NCI-H2107 (cell line): ENCODE measurements at regions not wholly inside any gene's neighbourhood (a gene's known extent, or its start where the extent isn't known, plus 50 kb on each side); places are given as distances from the start of the nearest gene placed in this dataset.

Experiments
- DNase-seq: peaks from one replicate; lab custom pipeline; 2025; lab: John Stamatoyannopoulos, UW

GRCh38 chr7:16137944-16138343 is 283.4 kb downstream of the CRPPA start:
- no peak for DNase-seq

GRCh38 chr7:16136896-16137295 is 284.4 kb downstream of the CRPPA start:
- no peak for DNase-seq

GRCh38 chr7:16135658-16136057 is 285.7 kb downstream of the CRPPA start:
- DNase-seq: no peak

- no peak for DNase-seq
Measured at GRCh38 chr7:16130111-16131110, 290.9 kb downstream of the CRPPA start.

- DNase-seq: peak; percentile 26
Measured at GRCh38 chr7:16129431-16130110, 291.8 kb downstream of the CRPPA start.

- DNase-seq: no peak
Measured at GRCh38 chr7:16123117-16123770, 298.1 kb downstream of the CRPPA start.

GRCh38 chr7:16121876-16122390 is 299.4 kb downstream of the CRPPA start:
- DNase-seq: no peak

GRCh38 chr7:16115374-16115773 is 306.0 kb downstream of the CRPPA start:
- no peak for DNase-seq

- DNase-seq: no peak
Measured at GRCh38 chr7:16114633-16115032, 306.7 kb downstream of the CRPPA start.

GRCh38 chr7:16114071-16114470 is 307.3 kb downstream of the CRPPA start:
- no peak for DNase-seq

- no peak for DNase-seq
Measured at GRCh38 chr7:16113058-16113457, 308.3 kb downstream of the CRPPA start.

GRCh38 chr7:16106869-16107268 is 314.5 kb downstream of the CRPPA start:
- DNase-seq: no peak

- DNase-seq: no peak
Measured at GRCh38 chr7:16106300-16106699, 315.0 kb downstream of the CRPPA start.

- no peak for DNase-seq
Measured at GRCh38 chr7:16099302-16099849, 322.0 kb downstream of the CRPPA start.

GRCh38 chr7:16098585-16099179 is 322.7 kb downstream of the CRPPA start:
- no peak for DNase-seq

- no peak for DNase-seq
Measured at GRCh38 chr7:16098058-16098457, 323.3 kb downstream of the CRPPA start.

- DNase-seq: no peak
Measured at GRCh38 chr7:16095171-16095950, 326.0 kb downstream of the CRPPA start.

GRCh38 chr7:16094651-16095050 is 326.7 kb downstream of the CRPPA start:
- no peak for DNase-seq

- DNase-seq: no peak
Measured at GRCh38 chr7:16092711-16093110, 328.6 kb downstream of the CRPPA start.

GRCh38 chr7:16091701-16092310 is 329.5 kb downstream of the CRPPA start:
- DNase-seq: no peak
